ENCODE measurements at regions not wholly inside any gene's neighbourhood (a gene's known extent, or its start where the extent isn't known, plus 50 kb on each side); places are given as distances from the start of the nearest gene placed in this dataset.

GRCh38 chr5:144913661-144914060 lies 743.0 kb downstream of the KCTD16 start:
- DNase-seq = no peak

GRCh38 chr5:144896473-144896872 lies 725.8 kb downstream of the KCTD16 start:
- no peak for DNase-seq

GRCh38 chr5:144886668-144887067 lies 716.0 kb downstream of the KCTD16 start:
- no peak for DNase-seq

- no peak for DNase-seq
These were observed 712.1 kb downstream of the KCTD16 start for GRCh38 chr5:144882739-144883283.

- no peak for DNase-seq
These were observed 709.8 kb downstream of the KCTD16 start for GRCh38 chr5:144880513-144880912.

- DNase-seq = no peak
These were observed 706.3 kb downstream of the KCTD16 start for GRCh38 chr5:144876990-144877389.

- DNase-seq = no peak
These were observed 702.4 kb downstream of the KCTD16 start for GRCh38 chr5:144873076-144873475.

GRCh38 chr5:144864118-144864517 lies 693.4 kb downstream of the KCTD16 start:
- DNase-seq = no peak

- no peak for DNase-seq
These were observed 686.8 kb downstream of the KCTD16 start for GRCh38 chr5:144857454-144857853.

GRCh38 chr5:144844086-144844485 lies 673.4 kb downstream of the KCTD16 start:
- DNase-seq = no peak

- DNase-seq = no peak
These were observed 661.7 kb downstream of the KCTD16 start for GRCh38 chr5:144832416-144832815.

- no peak for DNase-seq
These were observed 661.0 kb downstream of the KCTD16 start for GRCh38 chr5:144831650-144832049.

- no peak for DNase-seq
These were observed 651.8 kb downstream of the KCTD16 start for GRCh38 chr5:144822503-144822902.

GRCh38 chr5:144820278-144820677 lies 649.6 kb downstream of the KCTD16 start:
- no peak for DNase-seq

GRCh38 chr5:144815131-144815530 lies 644.5 kb downstream of the KCTD16 start:
- no peak for DNase-seq

- DNase-seq = no peak
These were observed 642.1 kb downstream of the KCTD16 start for GRCh38 chr5:144812763-144813162.

GRCh38 chr5:144800169-144800568 lies 629.5 kb downstream of the KCTD16 start:
- no peak for DNase-seq

GRCh38 chr5:144798595-144798994 lies 627.9 kb downstream of the KCTD16 start:
- no peak for DNase-seq

- DNase-seq = no peak
These were observed 624.2 kb downstream of the KCTD16 start for GRCh38 chr5:144794922-144795321.

GRCh38 chr5:144788556-144788955 lies 617.9 kb downstream of the KCTD16 start:
- DNase-seq = no peak

- no peak for DNase-seq
These were observed 617.4 kb downstream of the KCTD16 start for GRCh38 chr5:144788046-144788445.

- DNase-seq = no peak
These were observed 608.7 kb downstream of the KCTD16 start for GRCh38 chr5:144779368-144779767.

- no peak for DNase-seq
These were observed 607.9 kb downstream of the KCTD16 start for GRCh38 chr5:144778561-144778960.

- no peak for DNase-seq
These were observed 603.5 kb downstream of the KCTD16 start for GRCh38 chr5:144774197-144774596.

- no peak for DNase-seq
These were observed 603.0 kb downstream of the KCTD16 start for GRCh38 chr5:144773628-144774027.

GRCh38 chr5:144771802-144772201 lies 601.1 kb downstream of the KCTD16 start:
- no peak for DNase-seq
